ENCODE measurements at regions not wholly inside any gene's neighbourhood (a gene's known extent, or its start where the extent isn't known, plus 50 kb on each side); places are given as distances from the start of the nearest gene placed in this dataset.

- no peak for DNase-seq
Observed at GRCh38 chr18:37787452-37787851, 221.9 kb upstream of the CELF4 start.

- DNase-seq = no peak
Observed at GRCh38 chr18:37783771-37784170, 218.2 kb upstream of the CELF4 start.

- no peak for DNase-seq
Observed at GRCh38 chr18:37779220-37779619, 213.6 kb upstream of the CELF4 start.

- DNase-seq = peak in 1 of 2 donors; percentile 1
Observed at GRCh38 chr18:37778417-37779165, 213.0 kb upstream of the CELF4 start.

GRCh38 chr18:37769826-37770225 is 204.2 kb upstream of the CELF4 start:
- no peak for DNase-seq

- DNase-seq = no peak
Observed at GRCh38 chr18:37764541-37765288, 199.1 kb upstream of the CELF4 start.

DNA sequence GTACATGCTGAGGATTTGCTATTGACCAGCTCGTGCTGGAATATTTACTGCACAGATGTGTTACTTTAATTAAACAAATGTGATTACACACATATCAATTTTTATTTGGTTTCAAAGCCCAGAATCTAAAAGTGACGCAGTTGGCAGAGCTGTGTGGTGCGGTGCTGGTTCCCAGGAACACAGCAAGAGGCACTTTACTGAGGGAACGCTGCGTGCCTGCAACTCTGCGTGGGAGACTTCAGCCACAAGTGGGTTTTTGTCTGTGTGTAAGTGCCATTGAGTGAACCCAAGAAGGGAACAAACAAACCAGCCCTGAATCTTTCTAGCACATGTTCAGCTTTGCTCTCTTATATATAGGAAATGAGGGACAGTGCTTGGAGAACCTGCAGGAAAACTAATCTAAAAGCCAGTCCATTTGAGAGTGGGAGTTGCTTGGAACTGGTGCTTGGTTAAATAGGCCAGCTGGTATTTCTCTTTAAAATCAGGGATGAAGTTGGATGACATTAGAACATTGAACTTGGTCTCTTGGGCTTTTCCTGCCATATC is 196.6 kb upstream of the CELF4 start:
- DNase-seq = no peak

- no peak for DNase-seq
Observed at GRCh38 chr18:37754141-37754540, 188.5 kb upstream of the CELF4 start.

DNA sequence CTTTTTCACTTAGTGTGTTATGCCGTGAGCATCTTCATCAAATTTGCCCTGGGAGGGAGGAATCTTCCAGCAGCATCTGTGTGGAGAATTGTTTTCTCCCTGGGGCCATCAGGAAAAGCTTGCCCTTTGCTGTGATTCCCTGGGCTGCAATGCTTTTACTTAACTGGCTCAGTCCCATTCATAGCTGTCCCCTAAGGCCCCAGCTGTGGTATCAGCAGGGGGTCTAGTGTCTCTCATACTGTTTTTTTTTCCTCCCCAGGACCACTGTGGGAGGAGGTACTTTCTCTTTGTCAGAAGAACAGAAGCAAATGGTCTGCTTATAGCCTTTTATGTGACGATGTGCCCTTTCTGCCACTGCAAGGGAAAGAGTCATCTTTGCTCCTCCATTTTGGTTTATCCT is 176.8 kb upstream of the CELF4 start:
- no peak for DNase-seq

- DNase-seq = no peak
Observed at GRCh38 chr18:37741032-37741623, 175.5 kb upstream of the CELF4 start.

DNA sequence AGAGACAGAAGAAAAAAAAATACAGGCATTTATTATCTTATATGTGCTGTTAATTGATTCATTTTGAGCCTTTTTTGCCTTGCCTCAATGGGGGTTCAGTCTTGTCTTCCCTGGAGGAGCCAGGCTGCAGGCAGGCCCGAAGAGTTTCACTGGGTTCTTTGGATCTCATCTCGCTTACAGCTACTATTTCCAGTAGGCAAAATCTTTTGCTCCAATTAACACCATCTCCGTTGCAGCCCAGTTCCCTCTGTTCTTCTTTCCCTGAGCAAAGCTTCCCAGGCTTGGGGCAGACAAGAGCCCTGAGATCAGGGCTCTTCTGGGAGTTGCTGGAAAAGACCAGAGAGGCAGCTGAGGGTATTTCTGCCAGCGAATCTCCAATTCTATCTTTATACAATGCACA is 168.8 kb upstream of the CELF4 start:
- no peak for DNase-seq

- DNase-seq = no peak
Observed at GRCh38 chr18:37729716-37730115, 164.1 kb upstream of the CELF4 start.

GRCh38 chr18:37724206-37724605 is 158.6 kb upstream of the CELF4 start:
- DNase-seq = no peak

GRCh38 chr18:37721544-37722522 is 156.2 kb upstream of the CELF4 start:
- no peak for DNase-seq

DNA sequence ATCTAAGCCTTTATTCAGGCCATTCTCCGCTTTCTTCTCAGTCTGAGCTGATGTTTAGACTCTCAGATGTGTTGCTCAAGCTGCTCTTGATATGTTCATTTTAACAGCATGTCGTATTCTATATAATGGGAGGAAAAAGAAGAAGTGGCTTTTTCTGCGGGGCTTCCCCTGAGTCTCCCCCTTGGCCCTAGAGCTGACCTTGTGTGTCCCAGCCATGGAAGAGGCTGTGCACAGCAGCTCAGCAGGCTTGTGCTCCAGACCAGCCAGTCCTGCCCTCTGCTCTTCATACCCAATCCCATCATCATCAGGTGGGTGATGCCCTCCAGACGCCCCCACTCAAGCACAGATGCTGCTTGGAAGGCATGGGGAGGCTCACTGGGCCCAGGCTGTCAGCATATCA is 155.1 kb upstream of the CELF4 start:
- no peak for DNase-seq

DNA sequence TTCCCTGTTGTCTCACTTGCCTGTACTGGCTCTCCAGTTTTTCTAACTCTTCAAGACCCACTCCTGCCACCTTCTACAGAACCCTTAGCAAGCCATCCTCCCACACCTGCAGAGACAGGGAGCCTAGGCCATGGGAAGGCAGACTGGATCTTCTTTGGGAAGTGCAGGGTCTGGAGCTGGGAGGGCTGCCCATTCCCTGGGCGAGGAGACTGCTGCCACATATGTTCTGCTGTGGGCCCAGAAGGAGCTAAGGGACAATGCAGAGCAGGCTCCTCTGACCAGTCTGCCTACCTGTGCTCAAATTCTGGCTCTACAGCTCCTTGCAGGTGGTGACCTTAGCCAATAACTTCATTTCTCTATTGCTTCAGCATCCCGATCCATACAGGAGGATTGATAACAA is 152.1 kb upstream of the CELF4 start:
- DNase-seq = no peak

- no peak for DNase-seq
Observed at GRCh38 chr18:37717098-37717497, 151.5 kb upstream of the CELF4 start.

- DNase-seq = no peak
Observed at GRCh38 chr18:37716106-37716735, 150.6 kb upstream of the CELF4 start.

DNA sequence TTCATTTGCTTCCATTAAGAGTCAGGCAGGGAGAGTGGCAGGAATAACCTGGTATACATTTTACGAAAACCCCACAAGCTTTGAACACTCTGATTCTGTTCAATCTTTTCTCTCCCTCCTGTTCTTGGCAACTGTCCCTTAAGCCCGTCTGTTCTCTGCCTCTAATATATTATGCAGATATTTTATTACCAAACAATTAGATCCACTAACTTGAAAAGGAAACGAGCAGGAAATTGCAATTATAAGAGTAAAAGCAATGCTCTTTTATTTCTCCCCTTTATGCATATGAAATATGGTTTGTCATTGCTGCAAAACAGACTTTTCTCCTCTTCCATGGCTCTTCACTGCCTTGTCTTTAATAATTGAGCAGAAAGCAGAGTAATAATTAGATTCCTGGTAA is 149.1 kb upstream of the CELF4 start:
- DNase-seq = no peak

DNA sequence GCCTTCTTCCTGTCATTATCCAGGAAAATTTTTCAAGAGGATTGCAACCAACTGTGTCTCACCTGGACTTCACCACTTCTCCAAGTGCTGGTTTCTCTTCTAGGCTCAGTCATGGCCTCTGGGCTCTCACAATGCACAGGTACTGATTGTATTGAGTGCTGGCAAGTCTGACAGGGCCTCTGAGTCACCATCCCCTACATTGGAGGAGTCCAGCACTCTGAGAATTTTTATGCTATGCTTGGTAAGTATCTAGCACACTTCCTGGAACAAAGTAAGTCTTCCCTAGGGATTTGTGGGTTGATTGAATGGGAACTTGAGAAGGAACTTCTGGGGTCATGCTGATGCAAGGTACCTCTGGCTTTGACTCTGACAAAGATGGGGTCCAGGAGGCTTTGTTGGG is 147.2 kb upstream of the CELF4 start:
- no peak for DNase-seq

DNA sequence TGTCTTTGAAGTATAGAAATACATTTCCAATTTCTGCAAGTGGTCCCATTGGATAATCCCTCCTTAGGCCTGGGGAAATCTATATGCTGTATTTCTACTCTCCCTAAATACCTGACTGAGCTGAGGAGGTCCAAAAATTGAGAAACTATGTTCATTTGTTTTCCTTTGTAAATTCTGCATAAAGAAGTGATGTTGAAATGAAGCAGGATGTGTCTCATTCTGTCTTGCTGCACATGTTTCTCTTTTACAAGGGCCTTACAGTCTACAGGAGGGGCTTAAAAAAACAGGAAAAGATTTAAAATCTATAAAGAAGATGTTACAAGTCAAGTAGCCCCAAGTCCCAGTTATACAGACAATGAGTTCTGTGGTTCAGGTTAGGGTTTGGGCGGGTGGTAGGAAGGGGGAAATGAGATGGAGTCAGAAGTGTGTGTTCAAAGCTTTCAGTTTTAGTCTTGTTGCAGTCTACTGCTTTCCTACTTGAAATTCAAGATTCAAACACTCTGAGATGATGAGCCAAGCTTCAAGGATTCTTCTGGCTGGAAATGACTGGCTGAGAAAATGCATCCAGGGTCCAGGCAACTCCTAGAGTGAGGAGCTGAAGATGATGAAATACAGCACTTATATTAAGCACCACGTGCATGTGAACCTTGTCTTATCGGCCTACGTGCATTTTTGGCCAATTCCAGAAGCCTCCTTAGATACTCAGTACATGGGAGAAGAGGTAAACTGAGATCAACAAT is 146.3 kb upstream of the CELF4 start:
- no peak for DNase-seq
